H1 (cell line): ENCODE measurements at regions not wholly inside any gene's neighbourhood (a gene's known extent, or its start where the extent isn't known, plus 50 kb on each side); places are given as distances from the start of the nearest gene placed in this dataset.

Experiments
- CTCF ChIA-PET: fragments of 300-600 bp; sonication (Branson Sonifier 250); formaldehyde crosslinking; loops from one replicate; lab custom pipeline; 2021; ENCODE audit not compliant: partially characterized antibody; lab: Charles Lee
- POLR2A ChIA-PET: fragments of 300-600 bp; sonication (Branson Sonifier 250); formaldehyde crosslinking; loops from one replicate; lab custom pipeline; 2021; ENCODE audit warnings: inconsistent platforms; ENCODE audit not compliant: partially characterized antibody; lab: Charles Lee
- DNase-seq, 2 experiments: peaks; one replicate each; pipeline versions ENCODE4 v3.0.0 to v3.0.0-alpha.2; 2010 to 2022; ENCODE audit warnings: low spot score in 2 of 2, low read depth in 1 of 2, mixed read lengths in 1 of 2
- FAIRE-seq: peaks from 2 replicates; lab custom pipeline; 2011; peaks lifted over from hg19 to GRCh38; lab: Jason Lieb, UNC
- H2AFZ ChIP-seq: 2 replicates; pipeline ENCODE4 v1.8.1; 2012; ENCODE audit warnings: low read length, inconsistent platforms
- H2AK5ac ChIP-seq: 2 replicates; pipeline ENCODE4 v1.6.1; 2013; ENCODE audit warnings: low read depth, low read length
- H2BK120ac ChIP-seq: replicated peaks from 2 replicates; pipeline ENCODE3; 2013; ENCODE audit warnings: low read depth, low read length, inconsistent platforms
- H2BK12ac ChIP-seq: 2 replicates; pipeline ENCODE4 v1.6.1; 2013; ENCODE audit warnings: low read depth, low read length
- H2BK15ac ChIP-seq: 2 replicates; pipeline ENCODE4 v1.6.1; 2013; ENCODE audit warnings: low read length
- H2BK20ac ChIP-seq: 2 replicates; pipeline ENCODE4 v1.6.1; 2013; ENCODE audit warnings: low read length
- H2BK5ac ChIP-seq: 2 replicates; pipeline ENCODE4 v1.6.1; 2013; ENCODE audit warnings: low read depth, low read length
- H3K14ac ChIP-seq: 2 replicates; pipeline ENCODE4 v1.6.1; 2013; ENCODE audit warnings: inconsistent platforms; ENCODE audit not compliant: insufficient read length
- H3K18ac ChIP-seq: 2 replicates; pipeline ENCODE4 v1.6.1; 2013; ENCODE audit warnings: low read length; ENCODE audit errors: extremely low read depth
- H3K23ac ChIP-seq: 2 replicates; pipeline ENCODE4 v1.6.1; 2013; ENCODE audit warnings: inconsistent platforms; ENCODE audit not compliant: insufficient read length
- H3K23me2 ChIP-seq: 2 replicates; pipeline ENCODE4 v1.6.1; 2013; ENCODE audit warnings: low read depth, low read length
- H3K27ac ChIP-seq: 2 replicates; pipeline ENCODE4 v1.6.1; 2011; ENCODE audit warnings: low read depth, low read length, inconsistent platforms
- H3K27me3 ChIP-seq, 4 experiments: replicated peaks in 1 of 4; 1 replicate in 1 of 4; 2 replicates in 3 of 4; pipeline versions ENCODE4 v1.6.1 to v1.8.1; 2011 to 2013; ENCODE audit warnings: low read length in 3 of 4, mild to moderate bottlenecking in 3 of 4, inconsistent platforms in 2 of 4, mixed read lengths in 2 of 4, moderate library complexity in 1 of 4; ENCODE audit not compliant: control insufficient read depth in 3 of 4, insufficient read depth in 3 of 4; ENCODE audit errors: extremely low read depth in 1 of 4
- H3K36me3 ChIP-seq, 4 experiments: 2 replicates each; pipeline versions ENCODE4 v1.6.1 to v1.8.1; 2011 to 2013; ENCODE audit warnings: mild to moderate bottlenecking in 4 of 4, low read length in 3 of 4, moderate library complexity in 2 of 4, control low read depth in 1 of 4, inconsistent platforms in 1 of 4; ENCODE audit not compliant: insufficient read depth in 4 of 4, control insufficient read depth in 2 of 4
- H3K4ac ChIP-seq: replicated peaks from 2 replicates; pipeline ENCODE3; 2013; ENCODE audit warnings: low read length, low read depth, mixed read lengths, inconsistent platforms; ENCODE audit not compliant: insufficient read length
- H3K4me1 ChIP-seq, 4 experiments: replicated peaks in 1 of 4; 1 replicate in 1 of 4; 2 replicates in 3 of 4; pipeline versions ENCODE4 v1.6.1 to v1.8.1; 2011 to 2013; ENCODE audit warnings: low read length in 3 of 4, inconsistent platforms in 2 of 4, mixed read lengths in 1 of 4; ENCODE audit not compliant: insufficient read depth in 4 of 4, control insufficient read depth in 3 of 4
- H3K4me2 ChIP-seq, 2 experiments: 2 replicates each; pipeline versions ENCODE4 v1.6.1 to v1.8.1; 2011 to 2013; ENCODE audit warnings: low read depth in 2 of 2, low read length in 2 of 2, control low read depth in 1 of 2, inconsistent platforms in 1 of 2, mild to moderate bottlenecking in 1 of 2; ENCODE audit not compliant: insufficient read depth in 1 of 2
- H3K4me3 ChIP-seq, 4 experiments: fragments of 200-600, 300-600 bp in 1 of 4; sonication (generic), shearing (Covaris generic), sonication (Bioruptor Twin) in 1 of 4; 2 replicates each; pipeline versions ENCODE4 v1.5.1 to v1.8.1; 2011 to 2016; ENCODE audit warnings: low read length in 4 of 4, low read depth in 3 of 4, control low read depth in 2 of 4, inconsistent platforms in 2 of 4, mild to moderate bottlenecking in 2 of 4, mixed read lengths in 1 of 4, moderate library complexity in 1 of 4; ENCODE audit not compliant: insufficient read depth in 2 of 4; ENCODE audit errors: extremely low read depth in 1 of 4
- H3K56ac ChIP-seq: replicated peaks from 2 replicates; pipeline ENCODE3; 2013; ENCODE audit warnings: low read depth, mild to moderate bottlenecking, mixed read lengths, low read length, inconsistent platforms; ENCODE audit not compliant: insufficient read length
- H3K79me1 ChIP-seq: 2 replicates; pipeline ENCODE4 v1.6.1; 2013; ENCODE audit warnings: low read depth, low read length, control low read depth
- H3K79me2 ChIP-seq, 2 experiments: 2 replicates each; pipeline versions ENCODE4 v1.6.1 to v1.8.1; 2012 to 2013; ENCODE audit warnings: low read length in 2 of 2, mild to moderate bottlenecking in 2 of 2, inconsistent platforms in 1 of 2; ENCODE audit not compliant: insufficient read depth in 2 of 2, control insufficient read depth in 1 of 2
- H3K9ac ChIP-seq, 4 experiments: replicated peaks in 1 of 4; 1 replicate in 1 of 4; 2 replicates in 3 of 4; pipeline versions ENCODE4 v1.6.1 to v1.8.1; 2011 to 2013; ENCODE audit warnings: low read depth in 3 of 4, low read length in 3 of 4, control low read depth in 2 of 4, mild to moderate bottlenecking in 2 of 4, moderate library complexity in 2 of 4, inconsistent platforms in 1 of 4; ENCODE audit errors: extremely low read depth in 1 of 4
- H3K9me3 ChIP-seq, 2 experiments: 2 replicates each; pipeline versions ENCODE4 v1.6.1 to v1.8.1; 2012 to 2013; ENCODE audit warnings: mild to moderate bottlenecking in 2 of 2, moderate library complexity in 2 of 2, control low read depth in 1 of 2, inconsistent platforms in 1 of 2, low read depth in 1 of 2, low read length in 1 of 2, mixed read lengths in 1 of 2; ENCODE audit not compliant: insufficient read depth in 2 of 2
- H4K20me1 ChIP-seq, 2 experiments: replicated peaks in 1 of 2; 2 replicates each; pipeline versions ENCODE3 to v1.8.1; 2011 to 2013; ENCODE audit warnings: inconsistent platforms in 2 of 2, low read length in 2 of 2, mild to moderate bottlenecking in 1 of 2; ENCODE audit not compliant: insufficient read depth in 2 of 2, control insufficient read depth in 1 of 2
- H4K5ac ChIP-seq: 2 replicates; pipeline ENCODE4 v1.6.1; 2013; ENCODE audit warnings: low read length, low read depth, mixed read lengths, inconsistent platforms; ENCODE audit not compliant: insufficient read length
- H4K8ac ChIP-seq: 2 replicates; pipeline ENCODE4 v1.8.0; 2013; ENCODE audit warnings: mild to moderate bottlenecking, moderate library complexity, low read length, inconsistent platforms; ENCODE audit not compliant: insufficient read depth; ENCODE audit errors: extremely low read depth
- H4K91ac ChIP-seq: replicated peaks from 2 replicates; pipeline ENCODE3; 2013; ENCODE audit warnings: low read length, mixed read lengths, inconsistent platforms; ENCODE audit not compliant: insufficient read length
- ATF2 ChIP-seq: IDR thresholded peaks from 2 replicates; pipeline ENCODE4 v1.6.1; 2012; ENCODE audit warnings: low read length, inconsistent platforms
- BRCA1 ChIP-seq: IDR thresholded peaks from 2 replicates; pipeline ENCODE4 v1.6.1; 2012; ENCODE audit warnings: low read depth, low read length, improper control_type of control experiment
- CEBPB ChIP-seq: IDR thresholded peaks from 2 replicates; pipeline ENCODE4 v1.6.1; 2012; ENCODE audit warnings: low read depth, low read length
- EP300 ChIP-seq, 2 experiments: IDR thresholded peaks; 1 replicate in 1 of 2; 2 replicates in 1 of 2; pipeline ENCODE4 v1.6.1; 2011 to 2012; ENCODE audit warnings: low read depth in 2 of 2, low read length in 2 of 2, mild to moderate bottlenecking in 2 of 2, borderline replicate concordance in 1 of 2, inconsistent platforms in 1 of 2, moderate library complexity in 1 of 2
- EZH2 ChIP-seq: fragments of 200-600 bp; sonication (generic); IDR thresholded peaks from 2 replicates; pipeline ENCODE4 v1.7.1; 2012; ENCODE audit warnings: low read depth, mild to moderate bottlenecking, moderate library complexity, low read length, inconsistent platforms; ENCODE audit not compliant: severe bottlenecking
- KDM4A ChIP-seq: IDR thresholded peaks from one replicate; pipeline ENCODE4 v1.7.1; 2012; ENCODE audit warnings: low read depth, mild to moderate bottlenecking, moderate library complexity, low read length, inconsistent platforms; ENCODE audit not compliant: severe bottlenecking
- NRF1 ChIP-seq: IDR thresholded peaks from 2 replicates; pipeline ENCODE4 v1.6.1; 2011; ENCODE audit warnings: mild to moderate bottlenecking, low read depth, low read length, improper control_type of control experiment
- POLR2A ChIP-seq, 2 experiments: IDR thresholded peaks; 1 replicate in 1 of 2; 2 replicates in 1 of 2; pipeline ENCODE4 v1.6.1; 2011; ENCODE audit warnings: low read depth in 2 of 2, low read length in 2 of 2, mild to moderate bottlenecking in 2 of 2; ENCODE audit errors: control extremely low read depth in 1 of 2
- POU5F1 ChIP-seq: IDR thresholded peaks from 2 replicates; pipeline ENCODE4 v1.6.1; 2011; ENCODE audit warnings: low read depth, mild to moderate bottlenecking, low read length, moderate library complexity
- RBBP5 ChIP-seq: IDR thresholded peaks from 2 replicates; pipeline ENCODE4 v1.7.1; 2012; ENCODE audit warnings: low read depth, mild to moderate bottlenecking, inconsistent platforms, low read length, moderate library complexity, borderline replicate concordance
- RNF2 ChIP-seq: fragments of 200-900, 300-1000 bp; sonication (generic); IDR thresholded peaks from 2 replicates; pipeline ENCODE4 v1.7.1; 2016; ENCODE audit warnings: borderline replicate concordance, low read depth, mild to moderate bottlenecking, antibody characterized with exemption, low read length; ENCODE audit not compliant: poor library complexity, severe bottlenecking; ENCODE audit errors: missing control alignments
- RXRA ChIP-seq: IDR thresholded peaks from 2 replicates; pipeline ENCODE4 v1.6.1; 2011; ENCODE audit warnings: low read depth, mild to moderate bottlenecking, low read length, moderate library complexity; ENCODE audit not compliant: insufficient read depth
- TAF7 ChIP-seq: optimal IDR thresholded peaks from 2 replicates; pipeline ENCODE3; 2011; ENCODE audit warnings: low read depth, mild to moderate bottlenecking, inconsistent platforms, low read length, moderate library complexity, borderline replicate concordance
- WGBS, 2 experiments: shearing (Covaris generic) in 1 of 2; methylation state at CpG; one replicate each; pipeline versions ENCODE4 v1.1.6 to v1.1.7; 2013 to 2015; ENCODE audit warnings: low lambda C conversion rate in 2 of 2, mixed read lengths in 2 of 2, inconsistent platforms in 1 of 2, low coverage in 1 of 2, missing lambda C conversion rate in 1 of 2; ENCODE audit not compliant: insufficient replicate concordance in 2 of 2, insufficient coverage in 1 of 2, insufficient read length in 1 of 2; ENCODE audit errors: extremely low coverage in 1 of 2, missing lambda C conversion rate in 1 of 2; 5-methylcytosine and 5-hydroxymethylcytosine counted together

GRCh38 chr6:8527818-8528217 is 92.5 kb upstream of the SLC35B3 start:
- no peak overlapping the region for H2BK120ac ChIP-seq
- H3K9me3 ChIP-seq = no peaks in the 10 kb centered on the region
- H3K79me2 ChIP-seq = no peaks in the 10 kb centered on the region
- no peak overlapping the region for H3K56ac ChIP-seq
- H4K91ac ChIP-seq = no peak overlapping the region
- no peak overlapping the region for H3K4ac ChIP-seq
- no peak overlapping the region for H3K27ac ChIP-seq
- DNase-seq (no peak), FAIRE-seq (no peak)
- H2BK15ac ChIP-seq = no peak overlapping the region
- H2BK20ac ChIP-seq = no peak overlapping the region
- H2AFZ ChIP-seq = no peak overlapping the region
- H4K8ac ChIP-seq = no peak overlapping the region
- CTCF ChIA-PET = no interaction called here
- no peak overlapping the region for H2BK12ac ChIP-seq
- no peak overlapping the region for H4K5ac ChIP-seq
- no peak overlapping the region for H3K4me3 ChIP-seq
- no peak overlapping the region for H3K4me2 ChIP-seq
- 93% methylated on average over 1 of the region's 1 CpG; no CpG with 5 or more reads in 1 of the 2 experiments for WGBS, 2 experiments
- no peaks in the 10 kb centered on the region for H3K23me2 ChIP-seq
- H3K79me1 ChIP-seq = no peaks in the 10 kb centered on the region
- no peak overlapping the region for H2BK5ac ChIP-seq
- no peak overlapping the region for H2AK5ac ChIP-seq
- no peak overlapping the region for H3K9ac ChIP-seq
- POLR2A ChIA-PET = no interaction called here
- no peak overlapping the region for H3K23ac ChIP-seq
- H3K4me1 ChIP-seq = peaks cover 0 to 3% (median 0%) of the 10 kb centered on the region in 4 experiments; a peak in 1 of 7 replicates
- H4K20me1 ChIP-seq = no peaks in the 10 kb centered on the region
- no peaks in the 10 kb centered on the region for H3K36me3 ChIP-seq
- no peaks in the 10 kb centered on the region for H3K27me3 ChIP-seq
- no peak overlapping the region for H3K14ac ChIP-seq
- H3K18ac ChIP-seq = no peak overlapping the region
- TF ChIP-seq EP300 (IDR thresholded peaks at IDR 0.05; ENCODE audit: borderline replicate concordance in 1 of 2, low read depth in 2 of 2, low read length in 2 of 2) (no peak), CEBPB (no peak), TAF7 (no peak), POU5F1 (no peak), EZH2 (no peak), KDM4A (no peak), NRF1 (no peak), RBBP5 (no peak), ATF2 (no peak), RXRA (no peak), POLR2A (IDR thresholded peaks at IDR 0.05; ENCODE audit: control extremely low read depth in 1 of 2, low read depth in 2 of 2, low read length in 2 of 2) (no peak), RNF2 (no peak), BRCA1 (no peak)
